GM23338 (cell line): ENCODE measurements at regions not wholly inside any gene's neighbourhood (a gene's known extent, or its start where the extent isn't known, plus 50 kb on each side); places are given as distances from the start of the nearest gene placed in this dataset.
A peak's percentile ranks its signal among the peaks of the same experiment; 100 is the strongest.

Experiments
- ATAC-seq: fragments of 200-7000 bp; cut with Tn5 transposase; 3 replicates; pipeline ENCODE4 v1.9.1; 2020
- DNase-seq: peaks from one replicate; pipeline ENCODE4 v3.0.0-alpha.2; 2015; ENCODE audit warnings: low spot score
- H2AFZ ChIP-seq: fragments of 200-600 bp; sonication (generic); 2 replicates; pipeline ENCODE4 v1.8.0; 2016; ENCODE audit warnings: antibody characterized with exemption, mild to moderate bottlenecking, moderate library complexity
- H3F3A ChIP-seq: fragments of 200-600 bp; sonication (generic); replicated peaks from 2 replicates; pipeline ENCODE4 v1.8.0; 2017; ENCODE audit warnings: antibody characterized with exemption, mixed run types, low read depth
- H3K27ac ChIP-seq: fragments of 200-600 bp; sonication (generic); 2 replicates; pipeline ENCODE4 v1.6.1; 2016; ENCODE audit warnings: low read depth
- H3K27me3 ChIP-seq: fragments of 200-600 bp; sonication (generic); 2 replicates; pipeline ENCODE4 v1.8.0; 2016; ENCODE audit warnings: mild to moderate bottlenecking, mixed run types, moderate library complexity; ENCODE audit not compliant: insufficient read depth
- H3K36me3 ChIP-seq: fragments of 200-600 bp; sonication (generic); 2 replicates; pipeline ENCODE4 v1.8.0; 2016; ENCODE audit warnings: mild to moderate bottlenecking; ENCODE audit not compliant: insufficient read depth
- H3K4me1 ChIP-seq: fragments of 200-600 bp; sonication (generic); 2 replicates; pipeline ENCODE4 v1.8.0; 2016; ENCODE audit warnings: mild to moderate bottlenecking, moderate library complexity; ENCODE audit not compliant: insufficient read depth
- H3K4me2 ChIP-seq: fragments of 200-600 bp; sonication (generic); 2 replicates; pipeline ENCODE4 v1.7.1; 2017; ENCODE audit warnings: mixed run types
- H3K4me3 ChIP-seq: fragments of 200-600 bp; sonication (generic); 2 replicates; pipeline ENCODE4 v1.6.1; 2016; ENCODE audit warnings: mixed run types
- H3K79me2 ChIP-seq: fragments of 200-600 bp; sonication (generic); replicated peaks from 2 replicates; pipeline ENCODE4 v1.8.0; 2017; ENCODE audit warnings: mild to moderate bottlenecking; ENCODE audit not compliant: insufficient read depth
- H3K9me2 ChIP-seq: fragments of 200-600 bp; sonication (generic); 2 replicates; pipeline ENCODE4 v1.8.0; 2017; ENCODE audit not compliant: insufficient read depth
- H4K20me1 ChIP-seq: fragments of 200-600 bp; sonication (generic); replicated peaks from 2 replicates; pipeline ENCODE4 v1.8.0; 2017; ENCODE audit warnings: mild to moderate bottlenecking; ENCODE audit not compliant: insufficient read depth
- H3K27ac Mint-ChIP-seq: 2 replicates; pipeline ENCODE4 v1.8.0; 2020; ENCODE audit warnings: inconsistent platforms, mild to moderate bottlenecking, moderate library complexity, mixed read lengths
- H3K27me3 Mint-ChIP-seq: 3 replicates; pipeline ENCODE4 v1.8.0; 2022; ENCODE audit warnings: low read depth, mild to moderate bottlenecking, moderate library complexity, mixed read lengths, inconsistent platforms; ENCODE audit not compliant: insufficient read depth, poor library complexity
- H3K36me3 Mint-ChIP-seq: 3 replicates; pipeline ENCODE4 v1.8.0; 2021; ENCODE audit warnings: low read depth, mild to moderate bottlenecking, inconsistent platforms, moderate library complexity, mixed read lengths
- H3K4me1 Mint-ChIP-seq: 3 replicates; pipeline ENCODE4 v1.8.0; 2020; ENCODE audit warnings: mild to moderate bottlenecking, inconsistent platforms, mixed read lengths
- H3K4me3 Mint-ChIP-seq: 3 replicates; pipeline ENCODE4 v1.8.0; 2021; ENCODE audit warnings: moderate library complexity, mild to moderate bottlenecking, inconsistent platforms, mixed read lengths
- H3K9me3 Mint-ChIP-seq: 3 replicates; pipeline ENCODE4 v1.8.0; 2020; ENCODE audit warnings: moderate library complexity, mild to moderate bottlenecking, inconsistent platforms, mixed read lengths
- CREB1 ChIP-seq: fragments of 250-450 bp; sonication (Bioruptor Pico); IDR thresholded peaks from 2 replicates; pipeline ENCODE4 v1.5.0; 2020; ENCODE audit warnings: low read depth, mild to moderate bottlenecking, moderate library complexity
- CTCF ChIP-seq, 2 experiments: fragments of 200-600 bp in 1 of 2; sonication (generic) in 1 of 2; conservative IDR thresholded peaks; 2 replicates each; pipeline versions ENCODE4 v1.5.1 to v1.6.1; 2016 to 2017; ENCODE audit warnings: antibody characterized with exemption in 2 of 2, low read depth in 2 of 2, mild to moderate bottlenecking in 2 of 2, moderate library complexity in 1 of 2
- ETS1 ChIP-seq: IDR thresholded peaks from 2 replicates; pipeline ENCODE4 v1.6.1; 2016; ENCODE audit warnings: antibody characterized with exemption
- EZH2 ChIP-seq: fragments of 200-600 bp; sonication (generic); IDR thresholded peaks from one replicate; pipeline ENCODE4 v1.8.0; 2017; ENCODE audit warnings: antibody characterized with exemption, mild to moderate bottlenecking, low read depth; ENCODE audit not compliant: unreplicated experiment
- EZH2phosphoT487 ChIP-seq: fragments of 200-600 bp; sonication (generic); IDR thresholded peaks from one replicate; pipeline ENCODE4 v1.8.1; 2018; ENCODE audit warnings: antibody characterized with exemption; ENCODE audit not compliant: unreplicated experiment
- JUNB ChIP-seq: IDR thresholded peaks from one replicate; pipeline ENCODE4 v1.6.1; 2016; ENCODE audit warnings: antibody characterized with exemption; ENCODE audit not compliant: unreplicated experiment
- NANOG ChIP-seq: IDR thresholded peaks from 2 replicates; pipeline ENCODE4 v1.6.1; 2016; ENCODE audit warnings: antibody characterized with exemption, borderline replicate concordance
- POLR2AphosphoS5 ChIP-seq: IDR thresholded peaks from 2 replicates; pipeline ENCODE4 v1.6.1; 2016; ENCODE audit warnings: antibody characterized with exemption, low read depth
- REST ChIP-seq: IDR thresholded peaks from one replicate; pipeline ENCODE4 v1.6.1; 2018; ENCODE audit warnings: antibody characterized with exemption; ENCODE audit not compliant: unreplicated experiment
- STAT1 ChIP-seq: IDR thresholded peaks from one replicate; pipeline ENCODE4 v1.6.1; 2016; ENCODE audit warnings: antibody characterized with exemption; ENCODE audit not compliant: unreplicated experiment
- ZNF114 ChIP-seq: fragments of 250-450 bp; sonication (Bioruptor Pico); IDR thresholded peaks from 2 replicates; pipeline ENCODE4 v1.5.0; 2020; ENCODE audit warnings: mild to moderate bottlenecking, moderate library complexity
- ZNF331 ChIP-seq: fragments of 250-450 bp; sonication (Bioruptor Pico); IDR thresholded peaks from 2 replicates; pipeline ENCODE4 v1.5.0; 2020; ENCODE audit warnings: low read depth, mild to moderate bottlenecking, moderate library complexity
- ZNF462 ChIP-seq: fragments of 250-450 bp; sonication (Bioruptor Pico); IDR thresholded peaks from 2 replicates; pipeline ENCODE4 v1.5.0; 2020; ENCODE audit warnings: mild to moderate bottlenecking, moderate library complexity

GRCh38 chr15:54839379-54839778 is 357.4 kb downstream of the RSL24D1 start:
- Mint-ChIP-seq H3K27me3 (no peaks in the 10 kb centered on the region), H3K36me3 (no peaks in the 10 kb centered on the region), H3K27ac (0 out of 2 replicates have a peak overlapping the region, but pooled peaks have one; percentile 32), H3K4me1 (peaks cover 13% of the 10 kb centered on the region; the same call in 2 of the 3 replicates), H3K4me3 (no peak overlapping the region), H3K9me3 (peaks cover 51% of the 10 kb centered on the region)
- Histone ChIP-seq H3F3A (no peaks in the 10 kb centered on the region), H3K27me3 (no peaks in the 10 kb centered on the region), H3K9me2 (no peaks in the 10 kb centered on the region), H3K79me2 (no peaks in the 10 kb centered on the region), H3K36me3 (0 out of 2 replicates have a peak, but pooled peaks cover 16% of the 10 kb centered on the region), H2AFZ (no peak overlapping the region), H3K4me2 (no peak overlapping the region), H3K4me1 (no peaks in the 10 kb centered on the region), H3K4me3 (no peak overlapping the region), H3K27ac (no peak overlapping the region), H4K20me1 (no peaks in the 10 kb centered on the region)
- no peak for TF ChIP-seq REST
- no peak for TF ChIP-seq NANOG
- no peak for TF ChIP-seq POLR2AphosphoS5
- TF ChIP-seq ZNF114 (CRISPR knock-in tag), result no peak
- no peak for TF ChIP-seq CREB1
- TF ChIP-seq ZNF462 (CRISPR knock-in tag), result no peak
- no peak for TF ChIP-seq EZH2
- no peak for TF ChIP-seq ZNF331 (CRISPR knock-in tag)
- no peak for TF ChIP-seq STAT1
- no peak for TF ChIP-seq ETS1
- no peak for TF ChIP-seq EZH2phosphoT487
- no peak for TF ChIP-seq CTCF (conservative IDR thresholded peaks at IDR 0.05; ENCODE audit: low read depth in 2 of 2)
- TF ChIP-seq JUNB, result no peak
- ATAC-seq (peak; percentile 39; the same call in 1 of the 3 replicates), DNase-seq (no peak)
